ENCODE measurements at regions not wholly inside any gene's neighbourhood (a gene's known extent, or its start where the extent isn't known, plus 50 kb on each side); places are given as distances from the start of the nearest gene placed in this dataset.

- TF ChIP-seq ZFX (IDR thresholded peaks at IDR 0.05), result no peak
- no peak for TF ChIP-seq CTCF (conservative IDR thresholded peaks at IDR 0.05)
- H3K27ac ChIP-seq, result no peak overlapping the region
Measured at GRCh38 chr5:6321078-6321477, 57.3 kb downstream of the MED10 start.

- TF ChIP-seq ZFX (IDR thresholded peaks at IDR 0.05) (no peak), CTCF (conservative IDR thresholded peaks at IDR 0.05) (no peak)
- H3K27ac ChIP-seq, result no peak overlapping the region
Measured at GRCh38 chr5:6319116-6319515, 59.2 kb downstream of the MED10 start.

- TF ChIP-seq ZFX (IDR thresholded peaks at IDR 0.05), result no peak
- TF ChIP-seq CTCF (conservative IDR thresholded peaks at IDR 0.05), result no peak
- H3K27ac ChIP-seq, result no peak overlapping the region
Measured at GRCh38 chr5:6317116-6317798, 61.1 kb downstream of the MED10 start.

- no peak for TF ChIP-seq ZFX (IDR thresholded peaks at IDR 0.05)
- TF ChIP-seq CTCF (conservative IDR thresholded peaks at IDR 0.05), result no peak
- no peak overlapping the region for H3K27ac ChIP-seq
Measured at GRCh38 chr5:6315580-6315979, 62.8 kb downstream of the MED10 start.

GRCh38 chr5:6311568-6312501 is 66.5 kb downstream of the MED10 start:
- no peak overlapping the region for H3K27ac ChIP-seq
- TF ChIP-seq ZFX (IDR thresholded peaks at IDR 0.05), result no peak
- TF ChIP-seq CTCF (conservative IDR thresholded peaks at IDR 0.05), result no peak

- H3K27ac ChIP-seq, result no peak overlapping the region
- TF ChIP-seq CTCF (conservative IDR thresholded peaks at IDR 0.05) (no peak), ZFX (IDR thresholded peaks at IDR 0.05) (no peak)
Measured at GRCh38 chr5:6309949-6310348, 68.4 kb downstream of the MED10 start.

- no peak overlapping the region for H3K27ac ChIP-seq
- TF ChIP-seq CTCF (conservative IDR thresholded peaks at IDR 0.05), result no peak
- TF ChIP-seq ZFX (IDR thresholded peaks at IDR 0.05), result no peak
Measured at GRCh38 chr5:6308683-6309082, 69.7 kb downstream of the MED10 start.
